Sigmoid colon (tissue), 4 donors: ENCODE measurements at regions not wholly inside any gene's neighbourhood (a gene's known extent, or its start where the extent isn't known, plus 50 kb on each side); places are given as distances from the start of the nearest gene placed in this dataset.

Experiments
- POLR2AphosphoS5 ChIP-seq, 4 donors: sonication (generic); formaldehyde crosslinking; IDR thresholded peaks; one replicate each; pipeline ENCODE4 v1.6.1; 2017; ENCODE audit warnings: antibody characterized with exemption in 4 of 4
- TF ChIP-seq, protein P1 (sequence below), 4 experiments: fragments of 450-650 bp in 3 of 4; fragments of 200-600 bp in 1 of 4; IDR thresholded peaks; one replicate each; pipeline ENCODE4 v1.5.1; 2016 to 2019; ENCODE audit warnings: antibody characterized with exemption in 4 of 4, mild to moderate bottlenecking in 3 of 4, moderate library complexity in 2 of 4

DNA sequence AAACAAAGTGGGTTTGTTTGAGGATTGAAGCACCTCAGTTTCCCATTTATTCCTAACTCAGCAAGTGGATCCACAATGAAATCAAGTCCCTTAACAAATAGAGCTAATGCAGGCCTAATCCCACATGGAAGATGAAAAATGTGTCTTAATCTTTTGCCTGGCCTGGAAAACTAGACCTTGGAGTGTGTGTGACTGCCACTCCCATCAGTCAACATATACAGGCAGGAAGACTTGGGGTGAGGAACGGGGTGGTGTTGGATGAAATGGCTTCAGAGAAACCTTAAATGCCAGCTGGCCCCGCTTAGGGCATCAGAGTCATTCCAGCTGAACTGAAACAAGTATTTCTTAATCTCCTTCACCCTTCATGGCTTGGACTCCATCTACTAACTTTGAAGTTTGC lies 269.5 kb downstream of the MAF start:
- TF ChIP-seq, protein P1, sequence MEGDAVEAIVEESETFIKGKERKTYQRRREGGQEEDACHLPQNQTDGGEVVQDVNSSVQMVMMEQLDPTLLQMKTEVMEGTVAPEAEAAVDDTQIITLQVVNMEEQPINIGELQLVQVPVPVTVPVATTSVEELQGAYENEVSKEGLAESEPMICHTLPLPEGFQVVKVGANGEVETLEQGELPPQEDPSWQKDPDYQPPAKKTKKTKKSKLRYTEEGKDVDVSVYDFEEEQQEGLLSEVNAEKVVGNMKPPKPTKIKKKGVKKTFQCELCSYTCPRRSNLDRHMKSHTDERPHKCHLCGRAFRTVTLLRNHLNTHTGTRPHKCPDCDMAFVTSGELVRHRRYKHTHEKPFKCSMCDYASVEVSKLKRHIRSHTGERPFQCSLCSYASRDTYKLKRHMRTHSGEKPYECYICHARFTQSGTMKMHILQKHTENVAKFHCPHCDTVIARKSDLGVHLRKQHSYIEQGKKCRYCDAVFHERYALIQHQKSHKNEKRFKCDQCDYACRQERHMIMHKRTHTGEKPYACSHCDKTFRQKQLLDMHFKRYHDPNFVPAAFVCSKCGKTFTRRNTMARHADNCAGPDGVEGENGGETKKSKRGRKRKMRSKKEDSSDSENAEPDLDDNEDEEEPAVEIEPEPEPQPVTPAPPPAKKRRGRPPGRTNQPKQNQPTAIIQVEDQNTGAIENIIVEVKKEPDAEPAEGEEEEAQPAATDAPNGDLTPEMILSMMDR (IDR thresholded peaks at IDR 0.05): no peak
- no peak for TF ChIP-seq POLR2AphosphoS5 (IDR thresholded peaks at IDR 0.05)
